K562 (cell line): ENCODE measurements at regions not wholly inside any gene's neighbourhood (a gene's known extent, or its start where the extent isn't known, plus 50 kb on each side); places are given as distances from the start of the nearest gene placed in this dataset.

Experiments
- ATAC-seq: fragments of 200-7000 bp; cut with Tn5 transposase; 3 replicates; pipeline ENCODE4 v1.9.1; 2020; ENCODE audit warnings: moderate library complexity
- BruUV-seq: library from RNA; stranded (reverse); fragments of 400-500 nt; replicated peaks from 2 replicates; lab custom pipeline; 2021; lab: Mats Ljungman, UMichigan
- CTCF ChIA-PET: fragments of 300-600 bp; formaldehyde crosslinking; extraction: SDS; loops from one replicate; lab custom pipeline; 2021; ENCODE audit warnings: low intra/inter-chr PET ratio; lab: Yijun Ruan, JAX
- POLR2A ChIA-PET: fragments of 300-600, 350-650 bp; sonication (Branson Sonifier 250); formaldehyde crosslinking; extraction: SDS; loops from one replicate; lab custom pipeline; 2021; ENCODE audit warnings: antibody characterized with exemption, inconsistent platforms; lab: Yijun Ruan, JAX
- DNase-seq, 4 experiments: peaks; one replicate each; pipeline versions ENCODE4 v3.0.0 to v3.0.0-alpha.2; 2011 to 2018; ENCODE audit warnings: low spot score in 3 of 4, mixed read lengths in 3 of 4; ENCODE audit errors: extremely low read depth in 1 of 4
- FAIRE-seq: peaks from 2 replicates; lab custom pipeline; 2011; peaks lifted over from hg19 to GRCh38; lab: Jason Lieb, UNC
- H2AFZ ChIP-seq: 2 replicates; pipeline ENCODE4 v1.6.0; 2011; ENCODE audit warnings: low read depth, low read length, control low read depth, inconsistent platforms
- H3K27ac ChIP-seq: fragments of 200-600 bp; 3 replicates; pipeline ENCODE4 v1.8.0; 2011; ENCODE audit warnings: low read depth, mild to moderate bottlenecking, control low read depth, inconsistent platforms, low read length, moderate library complexity, mixed read lengths; ENCODE audit errors: extremely low read depth
- H3K27me3 ChIP-seq, 2 experiments: fragments of 300-600 bp in 1 of 2; 2 replicates in 1 of 2; 3 replicates in 1 of 2; pipeline versions ENCODE4 v1.6.0 to v1.8.0; 2011; ENCODE audit warnings: inconsistent platforms in 2 of 2, low read length in 2 of 2, mild to moderate bottlenecking in 1 of 2, mixed read lengths in 1 of 2, moderate library complexity in 1 of 2; ENCODE audit not compliant: control insufficient read depth in 2 of 2, insufficient read depth in 2 of 2
- H3K36me3 ChIP-seq: fragments of 300-600 bp; 3 replicates; pipeline ENCODE4 v1.8.0; 2011; ENCODE audit warnings: mild to moderate bottlenecking, low read length, inconsistent platforms; ENCODE audit not compliant: control insufficient read depth, insufficient read depth
- H3K4me1 ChIP-seq, 2 experiments: fragments of 200-600 bp in 1 of 2; replicated peaks in 1 of 2; 2 replicates in 1 of 2; 3 replicates in 1 of 2; pipeline versions ENCODE4 v1.5.1 to v1.8.0; 2011; ENCODE audit warnings: inconsistent platforms in 2 of 2, low read length in 2 of 2, mild to moderate bottlenecking in 1 of 2, mixed read lengths in 1 of 2, moderate library complexity in 1 of 2; ENCODE audit not compliant: control insufficient read depth in 2 of 2, insufficient read depth in 2 of 2
- H3K4me2 ChIP-seq: 2 replicates; pipeline ENCODE4 v1.6.1; 2011; ENCODE audit warnings: low read length, control low read depth, inconsistent platforms, mixed read lengths; ENCODE audit not compliant: insufficient read depth
- H3K4me3 ChIP-seq: fragments of 200-600 bp; sonication (generic), shearing (Covaris generic); 2 replicates; pipeline ENCODE4 v1.5.1; 2016; ENCODE audit warnings: control low read depth, inconsistent platforms
- H3K79me2 ChIP-seq: fragments of 200-600 bp; 3 replicates; pipeline ENCODE4 v1.8.0; 2011; ENCODE audit warnings: low read length, inconsistent platforms; ENCODE audit not compliant: control insufficient read depth, insufficient read depth
- H3K9ac ChIP-seq, 2 experiments: 2 replicates each; pipeline versions ENCODE4 v1.6.0 to v1.6.1; 2011; ENCODE audit warnings: low read depth in 2 of 2, low read length in 2 of 2, control low read depth in 1 of 2, inconsistent platforms in 1 of 2, mild to moderate bottlenecking in 1 of 2, mixed read lengths in 1 of 2; ENCODE audit not compliant: insufficient read depth in 1 of 2
- H3K9me1 ChIP-seq: one replicate; pipeline ENCODE4 v1.6.0; 2011; ENCODE audit warnings: inconsistent platforms, mild to moderate bottlenecking, low read length, moderate library complexity; ENCODE audit not compliant: control insufficient read depth, insufficient read depth
- H3K9me3 ChIP-seq: replicated peaks from 2 replicates; pipeline ENCODE4 v1.5.1; 2011; ENCODE audit warnings: low read depth, low read length, inconsistent platforms; ENCODE audit not compliant: control insufficient read depth, insufficient read depth
- H4K20me1 ChIP-seq: replicated peaks from 2 replicates; pipeline ENCODE4 v1.6.1; 2011; ENCODE audit warnings: low read length, inconsistent platforms, mixed read lengths; ENCODE audit not compliant: control insufficient read depth, insufficient read depth
- ADNP ChIP-seq: fragments of 200-800 bp; sonication (Bioruptor generic); IDR thresholded peaks from 2 replicates; pipeline ENCODE4 v1.6.1; 2016; ENCODE audit warnings: missing genetic modification characterization, missing compliant biosample characterization
- CREM ChIP-seq: IDR thresholded peaks from 2 replicates; pipeline ENCODE4 v1.6.1; 2014; ENCODE audit warnings: antibody characterized with exemption, low read depth
- KAT8 ChIP-seq: fragments of 450-650 bp; IDR thresholded peaks from 2 replicates; pipeline ENCODE4 v1.6.1; 2016; ENCODE audit warnings: low read depth, mild to moderate bottlenecking
- KDM1A ChIP-seq, 2 experiments: fragments of 450-650 bp; IDR thresholded peaks; 2 replicates each; pipeline ENCODE4 v1.6.1; 2016; ENCODE audit warnings: mild to moderate bottlenecking in 2 of 2
- SRSF3 ChIP-seq: fragments of 200-400 bp; formaldehyde crosslinking; IDR thresholded peaks from 2 replicates; pipeline ENCODE4 v1.6.1; 2016; ENCODE audit warnings: mild to moderate bottlenecking, low read length, moderate library complexity; ENCODE audit not compliant: insufficient read depth
- TCFL5 ChIP-seq: fragments of 250-450 bp; sonication (Bioruptor Pico); conservative IDR thresholded peaks from 2 replicates; pipeline ENCODE4 v1.6.1; 2021; ENCODE audit warnings: mild to moderate bottlenecking, moderate library complexity, matching md5 sums
- TRIM28 ChIP-seq: fragments of 450-650 bp; IDR thresholded peaks from 2 replicates; pipeline ENCODE4 v1.6.1; 2017
- ZNF143 ChIP-seq: sonication (generic); formaldehyde crosslinking; IDR thresholded peaks from 2 replicates; pipeline ENCODE4 v1.9.0; 2022; ENCODE audit warnings: mild to moderate bottlenecking, missing genetic modification reagents
- WGBS: fragments of 100-300 bp; shearing (Covaris generic); methylation state at CpG from one replicate; pipeline ENCODE4 v1.1.6; 2016; ENCODE audit warnings: low coverage, mixed read lengths; ENCODE audit not compliant: insufficient coverage; ENCODE audit errors: missing lambda C conversion rate; 5-methylcytosine and 5-hydroxymethylcytosine counted together
- in situ Hi-C: fragments of 300-500 bp; cut with MboI; formaldehyde crosslinking; loops from 4 replicates; pipeline ENCODE4 v1.15.0; 2018; ENCODE audit warnings: inconsistent platforms, mixed read lengths
- intact Hi-C: fragments of 100-400 bp; cut with micrococcal nuclease; formaldehyde crosslinking; loops from 2 replicates; pipeline ENCODE4 v1.14.2; 2022
- TF ChIP-seq, protein P1 (sequence below): fragments of 450-650 bp; formaldehyde crosslinking; IDR thresholded peaks from 2 replicates; pipeline ENCODE4 v1.4.0; 2020; ENCODE audit warnings: mild to moderate bottlenecking, moderate library complexity
- TF ChIP-seq, protein P2 (sequence below): fragments of 250-450 bp; sonication (Bioruptor Pico); IDR thresholded peaks from 2 replicates; pipeline ENCODE4 v1.6.1; 2021; ENCODE audit warnings: mild to moderate bottlenecking

DNA sequence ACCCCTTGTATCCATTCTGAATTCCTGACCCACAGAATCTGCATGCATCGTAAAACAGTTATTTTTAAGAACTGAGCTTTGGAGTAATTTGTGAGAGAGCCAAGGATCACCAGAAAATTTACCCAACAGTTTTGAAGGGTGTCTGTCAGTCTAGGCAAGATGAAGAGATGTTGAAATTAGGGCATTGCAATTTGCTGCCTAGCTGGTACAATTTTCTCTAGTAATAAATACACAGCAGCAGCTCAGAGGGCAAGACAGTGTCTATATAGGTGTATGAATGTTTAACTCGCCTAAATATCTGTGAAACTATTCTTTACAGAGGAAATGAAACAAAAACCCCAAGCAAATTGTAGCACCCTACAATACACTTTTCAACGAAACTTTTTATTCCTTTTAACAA, 377.8 kb upstream of the POU3F3 start:
- Histone ChIP-seq H3K4me1 (no peaks in the 10 kb centered on the region), H3K27ac (no peak overlapping the region), H3K79me2 (no peaks in the 10 kb centered on the region), H3K4me2 (no peak overlapping the region), H3K9me1 (no peaks in the 10 kb centered on the region), H2AFZ (no peak overlapping the region), H3K9me3 (no peaks in the 10 kb centered on the region), H3K9ac (no peak overlapping the region), H3K4me3 (no peak overlapping the region), H3K36me3 (no peaks in the 10 kb centered on the region), H3K27me3 (no peaks in the 10 kb centered on the region), H4K20me1 (no peaks in the 10 kb centered on the region)
- 0% methylated on average over 3 of the region's 3 CpGs for WGBS
- DNase-seq (no peak), ATAC-seq (no peak), FAIRE-seq (no peak)
- TF ChIP-seq CREM (no peak), TCFL5 (CRISPR knock-in tag) (no peak), SRSF3 (no peak), TRIM28 (no peak), KAT8 (no peak), ADNP (tag) (no peak), KDM1A (IDR thresholded peaks at IDR 0.05) (no peak), ZNF143 (no peak)
- TF ChIP-seq, protein P1, sequence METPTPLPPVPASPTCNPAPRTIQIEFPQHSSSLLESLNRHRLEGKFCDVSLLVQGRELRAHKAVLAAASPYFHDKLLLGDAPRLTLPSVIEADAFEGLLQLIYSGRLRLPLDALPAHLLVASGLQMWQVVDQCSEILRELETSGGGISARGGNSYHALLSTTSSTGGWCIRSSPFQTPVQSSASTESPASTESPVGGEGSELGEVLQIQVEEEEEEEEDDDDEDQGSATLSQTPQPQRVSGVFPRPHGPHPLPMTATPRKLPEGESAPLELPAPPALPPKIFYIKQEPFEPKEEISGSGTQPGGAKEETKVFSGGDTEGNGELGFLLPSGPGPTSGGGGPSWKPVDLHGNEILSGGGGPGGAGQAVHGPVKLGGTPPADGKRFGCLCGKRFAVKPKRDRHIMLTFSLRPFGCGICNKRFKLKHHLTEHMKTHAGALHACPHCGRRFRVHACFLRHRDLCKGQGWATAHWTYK = no peak
- TF ChIP-seq, protein P2, sequence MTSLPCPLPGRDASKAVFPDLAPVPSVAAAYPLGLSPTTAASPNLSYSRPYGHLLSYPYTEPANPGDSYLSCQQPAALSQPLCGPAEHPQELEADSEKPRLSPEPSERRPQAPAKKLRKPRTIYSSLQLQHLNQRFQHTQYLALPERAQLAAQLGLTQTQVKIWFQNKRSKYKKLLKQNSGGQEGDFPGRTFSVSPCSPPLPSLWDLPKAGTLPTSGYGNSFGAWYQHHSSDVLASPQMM (CRISPR knock-in tag) = no peak
- ChIA-PET POLR2A (no interaction called here), CTCF (no interaction called here)
- intact Hi-C loops = no loop called here
- in situ Hi-C loops = no loop called here
- no TSS peak for BruUV-seq
